Keratinocyte (primary cell): ENCODE measurements at regions not wholly inside any gene's neighbourhood (a gene's known extent, or its start where the extent isn't known, plus 50 kb on each side); places are given as distances from the start of the nearest gene placed in this dataset.

Experiments used
- DNase-seq: peaks from one replicate; pipeline ENCODE4 v3.0.0-alpha.2; 2011; ENCODE audit warnings: low read depth, missing footprints, low spot score
- FAIRE-seq: peaks from 2 replicates; lab custom pipeline; 2011; peaks lifted over from hg19 to GRCh38; lab: Jason Lieb, UNC
- H2AFZ ChIP-seq: 2 replicates; pipeline ENCODE4 v1.6.0; 2012; ENCODE audit warnings: low read length, control low read depth, inconsistent platforms; ENCODE audit not compliant: control insufficient read depth
- H3K27ac ChIP-seq: 2 replicates; pipeline ENCODE4 v1.5.1; 2011; ENCODE audit warnings: low read length; ENCODE audit not compliant: control insufficient read depth, insufficient read depth
- H3K27me3 ChIP-seq: 3 replicates; pipeline ENCODE4 v1.6.0; 2011; ENCODE audit warnings: low read length; ENCODE audit not compliant: control insufficient read depth, insufficient read depth; ENCODE audit errors: extremely low read depth
- H3K36me3 ChIP-seq, 2 experiments: 2 replicates in 1 of 2; 3 replicates in 1 of 2; pipeline ENCODE4 v1.5.1; 2011; ENCODE audit warnings: low read length in 2 of 2, mild to moderate bottlenecking in 1 of 2; ENCODE audit not compliant: control insufficient read depth in 2 of 2, insufficient read depth in 2 of 2; ENCODE audit errors: extremely low read depth in 1 of 2
- H3K4me1 ChIP-seq: 3 replicates; pipeline ENCODE4 v1.5.1; 2011; ENCODE audit warnings: low read length; ENCODE audit not compliant: control insufficient read depth, insufficient read depth; ENCODE audit errors: extremely low read depth
- H3K4me2 ChIP-seq: 3 replicates; pipeline ENCODE4 v1.6.0; 2011; ENCODE audit warnings: low read depth, low read length; ENCODE audit not compliant: control insufficient read depth, insufficient read depth; ENCODE audit errors: extremely low read depth
- H3K4me3 ChIP-seq, 3 experiments: fragments of 200-600 bp in 1 of 3; sonication (generic) in 1 of 3; 2 replicates in 2 of 3; 3 replicates in 1 of 3; pipeline ENCODE4 v1.5.1; 2011 to 2016; ENCODE audit warnings: low read length in 3 of 3, mild to moderate bottlenecking in 3 of 3, control low read depth in 2 of 3, inconsistent platforms in 1 of 3, low read depth in 1 of 3, mixed read lengths in 1 of 3, mixed run types in 1 of 3, moderate library complexity in 1 of 3; ENCODE audit not compliant: control insufficient read depth in 2 of 3, insufficient read depth in 2 of 3; ENCODE audit errors: extremely low read depth in 1 of 3
- H3K79me2 ChIP-seq: 2 replicates; pipeline ENCODE4 v1.6.0; 2012; ENCODE audit warnings: low read length; ENCODE audit not compliant: control insufficient read depth, insufficient read depth
- H3K9ac ChIP-seq: 3 replicates; pipeline ENCODE4 v1.6.0; 2011; ENCODE audit warnings: low read length; ENCODE audit not compliant: control insufficient read depth, insufficient read depth; ENCODE audit errors: extremely low read depth
- H3K9me1 ChIP-seq: 3 replicates; pipeline ENCODE4 v1.6.0; 2011; ENCODE audit warnings: low read length; ENCODE audit not compliant: control insufficient read depth, insufficient read depth; ENCODE audit errors: extremely low read depth
- H3K9me3 ChIP-seq: 2 replicates; pipeline ENCODE4 v1.5.1; 2012; ENCODE audit warnings: low read depth, low read length; ENCODE audit not compliant: control insufficient read depth
- H4K20me1 ChIP-seq: 3 replicates; pipeline ENCODE4 v1.6.0; 2011; ENCODE audit warnings: low read length; ENCODE audit not compliant: control insufficient read depth, insufficient read depth; ENCODE audit errors: extremely low read depth
- CTCF ChIP-seq, 3 experiments: IDR thresholded peaks in 1 of 3; conservative IDR thresholded peaks in 1 of 3; optimal IDR thresholded peaks in 1 of 3; 2 replicates in 2 of 3; 3 replicates in 1 of 3; pipeline versions ENCODE3 to v1.5.1; 2011; ENCODE audit warnings: low read length in 3 of 3, mild to moderate bottlenecking in 3 of 3, moderate library complexity in 2 of 3, control low read depth in 1 of 3, inconsistent platforms in 1 of 3; ENCODE audit not compliant: insufficient read depth in 2 of 3; ENCODE audit errors: extremely low read depth in 1 of 3
- EZH2 ChIP-seq: IDR thresholded peaks from one replicate; pipeline ENCODE4 v1.6.1; 2012; ENCODE audit warnings: inconsistent platforms, mild to moderate bottlenecking, low read length, moderate library complexity
- dilution Hi-C: fragments of 300-500 bp; cut with MboI; formaldehyde crosslinking; loops from one replicate; pipeline ENCODE4 v1.7.0; 2020; ENCODE audit warnings: low sequenced_read_pairs; ENCODE audit not compliant: extremely low pct_ligation_motif_present
- small RNA-seq, 3 experiments: library from RNA; depleted of rRNA; stranded (forward); fragments of <200 nt; gene quantifications; one replicate each; pipeline ENCODE3, GENCODE V24; 2012; ENCODE audit warnings: low read depth in 3 of 3, low replicate concordance in 1 of 3; ENCODE audit not compliant: insufficient read length in 3 of 3

- Histone ChIP-seq H3K27ac (no peak overlapping the region), H3K4me2 (no peak overlapping the region), H3K36me3 (no peaks in the 10 kb centered on the region), H3K4me1 (no peaks in the 10 kb centered on the region), H2AFZ (no peak overlapping the region), H3K4me3 (no peak overlapping the region), H3K9me3 (no peaks in the 10 kb centered on the region), H3K79me2 (no peaks in the 10 kb centered on the region), H3K9me1 (no peaks in the 10 kb centered on the region), H3K27me3 (no peaks in the 10 kb centered on the region), H3K9ac (no peak overlapping the region), H4K20me1 (no peaks in the 10 kb centered on the region)
- no peak for DNase-seq
- dilution Hi-C loops, result no loop called here
- no peak for FAIRE-seq
- peak in 1 of 3 experiments; percentile 21 for TF ChIP-seq CTCF (optimal IDR thresholded peaks at IDR 0.05 in 1 of 3, IDR thresholded peaks at IDR 0.05 in 1 of 3, conservative IDR thresholded peaks at IDR 0.05 in 1 of 3; ENCODE audit: extremely low read depth in 1 of 3, insufficient read depth in 2 of 3, low read length in 3 of 3)
- TF ChIP-seq EZH2, result no peak
Measured at GRCh38 chr14:71863049-71863448, 69.2 kb upstream of the RGS6 start.

- H3K79me2 ChIP-seq, result no peaks in the 10 kb centered on the region
- DNase-seq, result no peak
- no peaks in the 10 kb centered on the region for H3K4me1 ChIP-seq
- FAIRE-seq, result no peak
- H3K9me3 ChIP-seq, result no peaks in the 10 kb centered on the region
- no peak overlapping the region for H3K4me3 ChIP-seq
- no peaks in the 10 kb centered on the region for H3K9me1 ChIP-seq
- no peak overlapping the region for H3K4me2 ChIP-seq
- H4K20me1 ChIP-seq, result no peaks in the 10 kb centered on the region
- no peak for TF ChIP-seq EZH2
- no peak for TF ChIP-seq CTCF (optimal IDR thresholded peaks at IDR 0.05 in 1 of 3, IDR thresholded peaks at IDR 0.05 in 1 of 3, conservative IDR thresholded peaks at IDR 0.05 in 1 of 3; ENCODE audit: extremely low read depth in 1 of 3, insufficient read depth in 2 of 3, low read length in 3 of 3)
- H3K9ac ChIP-seq, result no peak overlapping the region
- H3K27me3 ChIP-seq, result no peaks in the 10 kb centered on the region
- no peaks in the 10 kb centered on the region for H3K36me3 ChIP-seq
- dilution Hi-C loops, result no loop called here
- no peak overlapping the region for H3K27ac ChIP-seq
- no peak overlapping the region for H2AFZ ChIP-seq
Measured at GRCh38 chr14:71863766-71864165, 68.5 kb upstream of the RGS6 start.

Small RNA genes lying in the stretch of these regions (small RNA-seq; reads per million reads assigned to genes)
- gene RN7SL683P (0 to 0.07 (median 0) reads per million in 3 experiments), gene SNORD56B (0 reads per million in 3 experiments)
